ENCODE measurements at regions not wholly inside any gene's neighbourhood (a gene's known extent, or its start where the extent isn't known, plus 50 kb on each side); places are given as distances from the start of the nearest gene placed in this dataset.
"Not testable (repeated sequence)": the region's sequence is repeated elsewhere in the genome, so short reads cannot be mapped to it uniquely, and the experiment has no call there.

- DNase-seq (ENCODE audit: low read depth): peak; percentile 78
These were observed 254.8 kb upstream of the COPS8 start for GRCh38 chr2:236830926-236831325.

- no peak for DNase-seq (ENCODE audit: low read depth)
These were observed 254.0 kb upstream of the COPS8 start for GRCh38 chr2:236831698-236832097.

- peak; percentile 39 for DNase-seq (ENCODE audit: low read depth)
These were observed 252.1 kb upstream of the COPS8 start for GRCh38 chr2:236833501-236834073.

GRCh38 chr2:236834284-236834683, 251.4 kb upstream of the COPS8 start:
- DNase-seq (ENCODE audit: low read depth): no peak

GRCh38 chr2:236835307-236836024, 250.2 kb upstream of the COPS8 start:
- DNase-seq (ENCODE audit: low read depth): no peak

GRCh38 chr2:236836028-236836427, 249.7 kb upstream of the COPS8 start:
- DNase-seq (ENCODE audit: low read depth): not testable (repeated sequence)

GRCh38 chr2:236840215-236840614, 245.5 kb upstream of the COPS8 start:
- DNase-seq (ENCODE audit: low read depth): peak; percentile 59

- DNase-seq (ENCODE audit: low read depth): no peak
These were observed 244.8 kb upstream of the COPS8 start for GRCh38 chr2:236840857-236841256.

- DNase-seq (ENCODE audit: low read depth): no peak
These were observed 244.3 kb upstream of the COPS8 start for GRCh38 chr2:236841389-236841788.

- DNase-seq (ENCODE audit: low read depth): no peak
These were observed 242.3 kb upstream of the COPS8 start for GRCh38 chr2:236843161-236843968.

- DNase-seq (ENCODE audit: low read depth): no peak
These were observed 241.0 kb upstream of the COPS8 start for GRCh38 chr2:236844711-236845110.

GRCh38 chr2:236847023-236847422, 238.7 kb upstream of the COPS8 start:
- DNase-seq (ENCODE audit: low read depth): no peak

- DNase-seq (ENCODE audit: low read depth): no peak
These were observed 238.0 kb upstream of the COPS8 start for GRCh38 chr2:236847538-236848263.

GRCh38 chr2:236848501-236848900, 237.2 kb upstream of the COPS8 start:
- no peak for DNase-seq (ENCODE audit: low read depth)

GRCh38 chr2:236849508-236849907, 236.2 kb upstream of the COPS8 start:
- DNase-seq (ENCODE audit: low read depth): no peak

- no peak for DNase-seq (ENCODE audit: low read depth)
These were observed 235.7 kb upstream of the COPS8 start for GRCh38 chr2:236849940-236850339.

- no peak for DNase-seq (ENCODE audit: low read depth)
These were observed 234.5 kb upstream of the COPS8 start for GRCh38 chr2:236851187-236851586.

- DNase-seq (ENCODE audit: low read depth): no peak
These were observed 233.4 kb upstream of the COPS8 start for GRCh38 chr2:236852100-236852976.

GRCh38 chr2:236852977-236853374, 232.7 kb upstream of the COPS8 start:
- DNase-seq (ENCODE audit: low read depth): peak; percentile 27

GRCh38 chr2:236853585-236854051, 232.1 kb upstream of the COPS8 start:
- DNase-seq (ENCODE audit: low read depth): no peak

- no peak for DNase-seq (ENCODE audit: low read depth)
These were observed 230.4 kb upstream of the COPS8 start for GRCh38 chr2:236855176-236855865.

Data from EH (cell line).